Mucosa of descending colon (tissue), 3 donors: ENCODE measurements at regions not wholly inside any gene's neighbourhood (a gene's known extent, or its start where the extent isn't known, plus 50 kb on each side); places are given as distances from the start of the nearest gene placed in this dataset.

Source experiments
- ATAC-seq: fragments of 200-7000 bp; cut with Tn5 transposase; one replicate; pipeline ENCODE4 v1.9.1; 2020; ENCODE audit warnings: mild to moderate bottlenecking, moderate library complexity
- DNase-seq, 3 donors: peaks; one replicate each; pipeline ENCODE4 v3.0.0-alpha.2; 2020
- H3K36me3 ChIP-seq: fragments of 200-600 bp; one replicate; pipeline ENCODE4 v1.8.0; 2021; ENCODE audit warnings: low read depth, mild to moderate bottlenecking
- H3K4me1 ChIP-seq: fragments of 200-600 bp; one replicate; pipeline ENCODE4 v1.8.0; 2021; ENCODE audit warnings: low read depth, mild to moderate bottlenecking
- H3K4me3 ChIP-seq: fragments of 200-600 bp; one replicate; pipeline ENCODE4 v1.8.0; 2021; ENCODE audit warnings: mild to moderate bottlenecking
- H3K9me3 ChIP-seq: fragments of 200-600 bp; one replicate; pipeline ENCODE4 v1.8.0; 2021; ENCODE audit warnings: mild to moderate bottlenecking
- intact Hi-C, 2 donors: fragments of 100-400 bp; cut with DNase I in 1 of 2; cut with micrococcal nuclease in 1 of 2; formaldehyde crosslinking; loops; one replicate each; pipeline versions ENCODE4 v1.11.0 to v1.11.1; 2022; cut with DNase I, micrococcal nuclease
- TF ChIP-seq, protein P1 (sequence below): fragments of 200-600 bp; IDR thresholded peaks from one replicate; pipeline ENCODE4 v1.8.0; 2022; ENCODE audit warnings: antibody characterized with exemption, mild to moderate bottlenecking
- donor health status: DM: no; HTN: no; CAD: no; lungs with moderate emphysema.
- donor health status: DM: no; HTN: no; CAD: no.
- donor health status: DM: no; HTN: yes; CAD: no.

GRCh38 chr14:97414718-97415098 lies 617.5 kb downstream of the VRK1 start:
- ATAC-seq = no peak
- H3K9me3 ChIP-seq = no peaks in the 10 kb centered on the region
- no peaks in the 10 kb centered on the region for H3K36me3 ChIP-seq
- no peak for DNase-seq
- H3K4me1 ChIP-seq = no peaks in the 10 kb centered on the region
- intact Hi-C loops = no loop called here
- no peak overlapping the region for H3K4me3 ChIP-seq
- TF ChIP-seq, protein P1, sequence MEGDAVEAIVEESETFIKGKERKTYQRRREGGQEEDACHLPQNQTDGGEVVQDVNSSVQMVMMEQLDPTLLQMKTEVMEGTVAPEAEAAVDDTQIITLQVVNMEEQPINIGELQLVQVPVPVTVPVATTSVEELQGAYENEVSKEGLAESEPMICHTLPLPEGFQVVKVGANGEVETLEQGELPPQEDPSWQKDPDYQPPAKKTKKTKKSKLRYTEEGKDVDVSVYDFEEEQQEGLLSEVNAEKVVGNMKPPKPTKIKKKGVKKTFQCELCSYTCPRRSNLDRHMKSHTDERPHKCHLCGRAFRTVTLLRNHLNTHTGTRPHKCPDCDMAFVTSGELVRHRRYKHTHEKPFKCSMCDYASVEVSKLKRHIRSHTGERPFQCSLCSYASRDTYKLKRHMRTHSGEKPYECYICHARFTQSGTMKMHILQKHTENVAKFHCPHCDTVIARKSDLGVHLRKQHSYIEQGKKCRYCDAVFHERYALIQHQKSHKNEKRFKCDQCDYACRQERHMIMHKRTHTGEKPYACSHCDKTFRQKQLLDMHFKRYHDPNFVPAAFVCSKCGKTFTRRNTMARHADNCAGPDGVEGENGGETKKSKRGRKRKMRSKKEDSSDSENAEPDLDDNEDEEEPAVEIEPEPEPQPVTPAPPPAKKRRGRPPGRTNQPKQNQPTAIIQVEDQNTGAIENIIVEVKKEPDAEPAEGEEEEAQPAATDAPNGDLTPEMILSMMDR = no peak

DNA sequence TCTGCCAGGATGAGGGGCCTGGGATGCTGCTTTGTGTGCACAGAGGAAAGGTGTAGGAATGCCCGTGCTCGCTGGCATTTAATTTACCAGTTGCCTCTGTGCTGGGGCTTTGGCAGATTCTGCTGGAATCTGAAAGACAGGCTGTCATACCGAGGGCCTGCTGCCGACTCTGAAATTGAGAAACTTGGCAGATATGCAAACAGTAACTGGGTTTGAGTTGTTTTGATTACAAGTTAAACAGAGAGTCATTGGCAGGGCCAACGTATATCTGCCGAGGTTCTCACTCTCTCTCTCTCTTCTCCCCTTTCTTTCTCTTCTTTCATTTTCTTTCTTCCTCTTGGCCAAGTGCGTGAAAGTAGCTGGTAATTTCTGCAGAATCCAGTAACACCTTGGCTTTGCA lies 618.7 kb downstream of the VRK1 start:
- ATAC-seq (no peak), DNase-seq (no peak)
- no peak overlapping the region for H3K4me3 ChIP-seq

DNA sequence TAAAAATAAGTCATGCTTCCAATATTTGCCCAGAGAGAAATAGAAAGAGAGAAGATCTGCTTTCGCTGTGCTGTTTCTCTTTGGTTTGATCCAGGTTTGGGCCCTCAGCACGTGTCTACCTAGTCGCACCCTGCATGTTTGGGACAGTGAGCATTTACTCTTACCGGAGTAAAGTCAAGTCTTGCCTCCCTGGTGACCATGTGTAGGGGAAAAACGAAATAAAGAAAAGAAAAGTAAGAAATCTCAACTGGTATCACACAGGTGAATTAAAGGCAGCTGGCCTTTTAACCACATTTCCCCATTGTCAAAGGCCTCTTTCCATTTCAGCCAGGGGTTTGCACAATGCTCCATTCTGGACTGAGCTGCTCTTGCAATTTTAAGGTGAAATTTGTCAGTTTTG lies 619.4 kb downstream of the VRK1 start:
- ATAC-seq (no peak), DNase-seq (no peak)
- no peaks in the 10 kb centered on the region for H3K4me1 ChIP-seq
- TF ChIP-seq, protein P1 = no peak
- no peak overlapping the region for H3K4me3 ChIP-seq
- intact Hi-C loops = no loop called here
- H3K9me3 ChIP-seq = no peaks in the 10 kb centered on the region
- no peaks in the 10 kb centered on the region for H3K36me3 ChIP-seq

More for the DNA sequence above, 618.7 kb downstream of the VRK1 start:
- no peaks in the 10 kb centered on the region for H3K9me3 ChIP-seq
- TF ChIP-seq, protein P1 = no peak
- no peaks in the 10 kb centered on the region for H3K36me3 ChIP-seq
- intact Hi-C loops = no loop called here
- no peaks in the 10 kb centered on the region for H3K4me1 ChIP-seq

DNA sequence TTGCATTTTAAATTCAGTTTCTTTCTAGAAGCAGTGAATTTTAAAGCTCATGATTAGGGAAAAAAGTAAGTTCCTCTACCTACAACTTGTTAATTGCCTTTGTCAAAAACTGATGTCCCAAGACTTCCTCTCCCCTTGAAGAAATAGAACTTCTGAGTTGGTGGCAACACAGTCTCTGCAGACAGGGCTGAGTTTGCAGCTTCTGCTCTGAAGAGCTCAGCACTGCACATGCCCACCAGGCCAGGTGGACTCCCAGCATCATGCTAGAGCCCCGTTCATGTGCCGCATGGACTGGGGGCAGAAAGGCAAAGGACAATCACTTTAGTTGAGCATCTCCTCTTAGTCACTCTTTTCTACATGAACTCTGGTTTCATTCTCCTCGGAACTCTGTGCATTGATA lies 620.1 kb downstream of the VRK1 start:
- DNase-seq (no peak), ATAC-seq (no peak)
- Histone ChIP-seq H3K4me1 (no peaks in the 10 kb centered on the region), H3K36me3 (no peaks in the 10 kb centered on the region), H3K4me3 (no peak overlapping the region), H3K9me3 (no peaks in the 10 kb centered on the region)
- intact Hi-C loops = no loop called here
- TF ChIP-seq, protein P1 = no peak

DNA sequence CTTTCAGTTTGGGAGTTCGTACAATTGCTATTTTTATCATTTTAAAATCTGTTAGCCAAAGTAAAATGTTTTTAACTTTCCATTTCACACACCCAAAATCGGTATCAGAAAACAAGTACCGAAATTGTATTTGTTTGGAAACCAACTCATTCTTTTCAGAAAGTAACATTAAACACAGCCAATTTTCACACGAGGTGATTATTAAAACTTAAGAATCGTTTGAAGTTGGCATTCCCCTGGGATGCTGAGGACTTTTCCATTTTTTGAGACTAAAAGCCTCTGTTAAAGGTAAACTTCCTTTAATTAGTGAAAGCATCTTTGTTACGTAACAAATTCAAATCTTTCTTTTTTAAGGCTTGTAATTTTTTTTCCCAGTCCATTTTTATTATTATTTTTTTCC lies 623.0 kb downstream of the VRK1 start:
- H3K9me3 ChIP-seq = no peaks in the 10 kb centered on the region
- no peak for ATAC-seq
- no peak overlapping the region for H3K4me3 ChIP-seq
- intact Hi-C loops = no loop called here
- no peaks in the 10 kb centered on the region for H3K36me3 ChIP-seq
- no peaks in the 10 kb centered on the region for H3K4me1 ChIP-seq
- TF ChIP-seq, protein P1 = no peak
- DNase-seq = no peak

DNA sequence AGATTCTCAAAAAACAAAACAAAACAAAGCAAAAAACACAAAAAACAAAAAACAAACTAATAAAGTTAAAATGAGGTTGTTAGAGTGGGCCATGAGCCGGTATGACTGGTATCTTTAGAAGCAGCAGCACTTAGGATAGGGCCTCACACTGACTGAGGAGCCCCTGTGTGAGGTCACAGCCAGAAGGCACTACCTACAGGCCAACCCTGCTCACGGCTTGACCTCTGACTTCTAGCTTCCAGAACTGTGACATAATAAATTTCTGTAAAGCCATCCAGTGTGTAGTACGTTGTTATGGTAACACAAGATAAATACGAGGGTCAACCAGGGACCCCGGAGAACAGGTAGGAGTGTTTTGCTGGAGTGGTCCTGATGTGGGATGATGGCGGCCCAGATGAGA lies 629.6 kb downstream of the VRK1 start:
- intact Hi-C loops = no loop called here
- ATAC-seq = no peak

More for the DNA sequence above, 629.6 kb downstream of the VRK1 start:
- TF ChIP-seq, protein P1 = no peak
- Histone ChIP-seq H3K4me3 (no peak overlapping the region), H3K9me3 (no peaks in the 10 kb centered on the region), H3K4me1 (no peaks in the 10 kb centered on the region), H3K36me3 (no peaks in the 10 kb centered on the region)
- no peak for DNase-seq
